GM18505 (cell line): ENCODE measurements at regions not wholly inside any gene's neighbourhood (a gene's known extent, or its start where the extent isn't known, plus 50 kb on each side); places are given as distances from the start of the nearest gene placed in this dataset.

Experiments
- ATAC-seq: cut with Tn5 transposase; IDR thresholded peaks from one replicate; pipeline ENCODE4 v1.9.1; 2021; ENCODE audit not compliant: unreplicated experiment
- POLR2A ChIP-seq: IDR thresholded peaks from 4 replicates; pipeline ENCODE4 v1.6.1; 2011; ENCODE audit warnings: borderline replicate concordance; ENCODE audit not compliant: insufficient read depth, insufficient read length; ENCODE audit errors: extremely low read depth

DNA sequence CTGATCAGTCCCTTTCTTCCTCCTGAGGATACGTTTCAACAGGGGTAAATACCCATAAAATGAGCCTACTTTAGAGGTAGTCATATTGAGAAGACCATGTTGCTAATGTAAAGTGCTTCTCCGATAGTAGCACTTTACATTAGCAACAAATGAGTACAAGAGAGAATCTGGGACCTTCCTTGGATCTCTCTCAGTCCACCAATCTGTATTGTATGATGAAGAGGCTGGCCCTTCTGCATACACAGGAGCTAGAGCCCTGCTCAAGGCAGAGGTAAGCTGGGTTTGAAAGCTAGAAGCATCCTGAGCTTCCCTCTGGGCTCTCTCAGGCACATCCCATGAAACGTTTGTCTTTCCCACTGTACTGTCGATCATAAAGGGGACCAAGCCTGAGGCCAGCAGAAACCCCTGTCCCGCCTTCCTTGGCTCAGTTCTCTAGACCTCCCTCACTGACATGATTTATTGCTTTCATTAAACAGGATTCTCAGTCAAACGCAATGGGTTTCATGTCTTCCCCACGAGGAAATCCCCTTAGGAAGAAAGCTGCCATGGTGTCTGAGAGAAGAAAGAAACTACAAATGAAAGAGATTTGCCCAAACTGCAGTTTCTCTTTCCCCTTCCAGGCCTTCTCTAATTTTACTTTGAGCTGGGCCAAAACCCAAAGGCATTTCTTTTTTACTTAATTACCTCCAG, 62.8 kb upstream of the BCAR3 start:
- ATAC-seq, result no peak
- no peak for TF ChIP-seq POLR2A

DNA sequence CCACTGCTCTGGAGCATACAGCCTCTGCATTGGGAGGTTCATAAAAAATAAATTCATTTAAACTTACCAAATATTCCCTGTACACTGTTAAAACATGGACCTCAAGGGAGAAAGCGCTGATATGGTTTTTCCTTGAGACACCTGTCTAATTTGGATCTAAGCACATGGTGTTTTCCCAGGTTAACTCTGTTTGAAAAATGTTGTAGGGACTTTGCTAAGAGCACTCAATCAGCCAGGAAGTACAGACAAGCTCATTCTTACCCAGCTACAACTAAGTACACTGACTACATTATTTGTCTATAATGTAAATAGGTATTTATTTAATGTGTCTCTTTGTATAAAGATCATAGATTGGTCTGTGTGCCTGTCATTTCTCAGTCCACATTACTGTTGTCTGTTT, 61.8 kb upstream of the BCAR3 start:
- ATAC-seq, result no peak
- TF ChIP-seq POLR2A, result no peak

GRCh38 chr1:93740601-93741031, 59.0 kb upstream of the BCAR3 start:
- no peak for TF ChIP-seq POLR2A

GRCh38 chr1:93740157-93740556, 58.5 kb upstream of the BCAR3 start:
- no peak for TF ChIP-seq POLR2A
- ATAC-seq, result no peak

More at GRCh38 chr1:93740601-93741031, 59.0 kb upstream of the BCAR3 start:
- ATAC-seq, result no peak

DNA sequence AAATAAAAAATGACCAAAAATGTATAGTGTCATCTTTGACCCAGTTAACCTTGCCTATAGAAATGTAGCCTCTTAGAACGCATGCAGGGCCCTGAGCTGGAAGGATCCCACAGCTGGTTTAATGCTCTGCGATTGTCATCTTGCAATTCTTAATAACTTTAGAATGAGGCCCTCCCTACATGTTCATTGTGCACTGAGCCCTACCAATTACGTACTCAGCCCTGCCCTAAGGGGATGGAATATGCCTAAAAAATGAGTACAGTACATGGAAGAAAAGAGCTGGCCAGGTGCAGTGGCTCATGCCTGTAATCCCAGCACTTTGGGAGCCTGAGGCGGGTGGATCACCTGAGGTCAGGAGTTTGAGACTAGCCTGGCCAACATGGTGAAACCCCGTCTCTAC, 57.8 kb upstream of the BCAR3 start:
- ATAC-seq, result no peak
- no peak for TF ChIP-seq POLR2A

GRCh38 chr1:93738926-93739325, 57.3 kb upstream of the BCAR3 start:
- TF ChIP-seq POLR2A, result no peak
- ATAC-seq, result no peak

- no peak for TF ChIP-seq POLR2A
- ATAC-seq, result no peak
Measured at GRCh38 chr1:93738075-93738622, 56.5 kb upstream of the BCAR3 start.

DNA sequence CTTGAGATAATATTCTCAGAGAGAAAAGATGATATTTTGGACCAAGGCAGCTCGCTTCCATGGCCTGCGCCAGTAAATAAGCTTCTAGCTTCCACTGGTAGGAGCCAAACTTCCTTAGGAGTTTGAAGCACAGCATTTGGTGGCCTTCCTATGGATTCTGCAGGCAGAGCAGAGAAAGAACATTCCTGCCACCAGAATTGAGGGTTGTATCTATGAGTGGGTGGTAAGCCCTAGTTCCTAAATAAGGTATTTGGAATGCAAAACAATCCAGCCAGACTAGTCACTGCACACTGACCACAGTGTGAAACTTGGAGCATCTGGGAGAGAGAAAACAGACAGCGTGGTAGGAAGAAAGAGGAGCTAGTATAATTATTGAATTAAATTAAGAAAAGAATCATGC, 54.1 kb upstream of the BCAR3 start:
- no peak for TF ChIP-seq POLR2A
- ATAC-seq, result no peak

- ATAC-seq, result no peak
- no peak for TF ChIP-seq POLR2A
Measured at GRCh38 chr1:93734999-93735398, 53.4 kb upstream of the BCAR3 start.

DNA sequence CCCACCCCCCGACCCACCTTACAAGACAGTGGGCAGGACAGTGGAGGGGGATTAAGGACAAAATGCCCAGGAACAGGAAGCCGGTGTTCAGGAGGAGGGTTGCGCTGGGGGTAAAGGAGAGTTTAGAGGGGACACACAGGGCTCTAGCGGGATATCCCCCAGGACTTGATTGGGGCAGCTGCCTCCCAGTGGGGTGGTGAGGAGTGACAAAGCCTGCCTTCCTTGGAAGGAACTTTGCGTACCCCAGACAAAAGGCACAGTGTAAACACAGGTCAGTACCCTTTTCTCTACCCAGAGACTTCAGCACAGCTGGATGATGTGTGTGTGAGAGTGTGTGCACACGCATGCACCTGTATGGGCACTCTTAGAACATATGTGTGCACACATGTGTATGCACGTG, 51.7 kb upstream of the BCAR3 start:
- no peak for TF ChIP-seq POLR2A
- ATAC-seq, result no peak

DNA sequence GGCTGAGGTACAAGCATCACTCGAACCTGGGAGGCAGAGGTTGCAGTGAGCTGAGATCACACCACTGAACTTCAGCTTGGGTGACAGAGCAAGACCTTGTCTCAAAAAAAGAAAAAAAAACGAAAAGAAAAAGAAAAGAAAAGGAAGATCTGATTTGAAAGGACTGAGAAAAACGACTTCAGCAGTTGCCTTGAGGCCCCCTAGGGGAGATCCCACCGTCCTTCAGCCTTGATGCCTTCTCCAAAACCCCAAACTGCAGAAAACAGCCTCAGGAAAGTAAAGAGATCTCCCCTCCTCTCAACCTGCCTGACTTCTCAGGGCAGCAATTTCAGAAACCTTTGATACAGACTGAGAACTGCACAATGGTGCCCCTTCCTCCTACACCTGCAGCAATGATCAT, 50.9 kb upstream of the BCAR3 start:
- TF ChIP-seq POLR2A, result no peak
- ATAC-seq, result no peak
